OCI-LY1 (cell line): ENCODE measurements at regions not wholly inside any gene's neighbourhood (a gene's known extent, or its start where the extent isn't known, plus 50 kb on each side); places are given as distances from the start of the nearest gene placed in this dataset.

Experiments used
- H2AFZ ChIP-seq: fragments of 200-600 bp; sonication (generic), shearing (Covaris generic); 2 replicates; pipeline ENCODE4 v1.6.0; 2014; ENCODE audit warnings: antibody characterized with exemption, mild to moderate bottlenecking, low read length
- H3F3A ChIP-seq: fragments of 200-600 bp; sonication (generic), shearing (Covaris generic); 2 replicates; pipeline ENCODE4 v1.6.0; 2014; ENCODE audit warnings: mild to moderate bottlenecking, antibody characterized with exemption, low read length, moderate library complexity; ENCODE audit not compliant: insufficient read depth
- H3K27ac ChIP-seq: fragments of 200-600 bp; sonication (generic); 2 replicates; pipeline ENCODE4 v1.5.1; 2014; ENCODE audit warnings: low read length, mixed run types, mild to moderate bottlenecking, low read depth; ENCODE audit not compliant: poor library complexity, severe bottlenecking
- H3K27me3 ChIP-seq: fragments of 200-600 bp; sonication (generic); 2 replicates; pipeline ENCODE4 v1.6.0; 2014; ENCODE audit warnings: antibody characterized with exemption, mild to moderate bottlenecking, low read length, moderate library complexity; ENCODE audit not compliant: insufficient read depth
- H3K36me3 ChIP-seq: fragments of 200-600 bp; sonication (generic); 2 replicates; pipeline ENCODE4 v1.6.1; 2014; ENCODE audit warnings: mild to moderate bottlenecking, antibody characterized with exemption, low read length, moderate library complexity, mixed read lengths; ENCODE audit not compliant: insufficient read depth
- H3K4me1 ChIP-seq: fragments of 200-600 bp; sonication (generic); 2 replicates; pipeline ENCODE4 v1.5.1; 2014; ENCODE audit warnings: mild to moderate bottlenecking, low read length, moderate library complexity; ENCODE audit not compliant: insufficient read depth, severe bottlenecking
- H3K4me2 ChIP-seq: fragments of 200-600 bp; sonication (generic), shearing (Covaris generic); 2 replicates; pipeline ENCODE4 v1.6.1; 2014; ENCODE audit warnings: low read length
- H3K4me3 ChIP-seq: fragments of 200-600 bp; sonication (generic); 2 replicates; pipeline ENCODE4 v1.5.1; 2014; ENCODE audit warnings: low read length, low read depth, mild to moderate bottlenecking, mixed read lengths; ENCODE audit not compliant: poor library complexity, severe bottlenecking
- H3K79me2 ChIP-seq: fragments of 200-600 bp; shearing (Covaris generic); 2 replicates; pipeline ENCODE4 v1.6.1; 2016; ENCODE audit warnings: mixed run types, low read length, mixed read lengths; ENCODE audit not compliant: insufficient read depth
- H3K9ac ChIP-seq: fragments of 200-600 bp; sonication (generic), shearing (Covaris generic); 2 replicates; pipeline ENCODE4 v1.6.1; 2014; ENCODE audit warnings: mild to moderate bottlenecking, low read length, mixed read lengths
- H3K9me2 ChIP-seq: fragments of 200-600 bp; sonication (generic), shearing (Covaris generic); 2 replicates; pipeline ENCODE4 v1.6.1; 2014; ENCODE audit warnings: low read depth, mild to moderate bottlenecking, low read length, mixed read lengths
- H3K9me3 ChIP-seq: fragments of 200-600 bp; shearing (Covaris generic); 2 replicates; pipeline ENCODE4 v1.6.1; 2014; ENCODE audit warnings: low read length, mixed read lengths
- H4K20me1 ChIP-seq: fragments of 200-600 bp; sonication (generic), shearing (Covaris generic); 2 replicates; pipeline ENCODE4 v1.6.0; 2016; ENCODE audit warnings: mild to moderate bottlenecking, low read length; ENCODE audit not compliant: insufficient read depth
- EZH2 ChIP-seq: fragments of 200-600 bp; sonication (generic), shearing (Covaris generic); IDR thresholded peaks from 2 replicates; pipeline ENCODE4 v1.8.0; 2017; ENCODE audit warnings: borderline replicate concordance, mixed run types, mild to moderate bottlenecking, antibody characterized with exemption, low read length, moderate library complexity, mixed read lengths
- TF ChIP-seq, protein P1 (sequence below): fragments of 200-600 bp; sonication (generic), shearing (Covaris generic); IDR thresholded peaks from 2 replicates; pipeline ENCODE4 v1.5.1; 2017; ENCODE audit warnings: mild to moderate bottlenecking, antibody characterized with exemption, low read length, moderate library complexity, mixed read lengths

DNA sequence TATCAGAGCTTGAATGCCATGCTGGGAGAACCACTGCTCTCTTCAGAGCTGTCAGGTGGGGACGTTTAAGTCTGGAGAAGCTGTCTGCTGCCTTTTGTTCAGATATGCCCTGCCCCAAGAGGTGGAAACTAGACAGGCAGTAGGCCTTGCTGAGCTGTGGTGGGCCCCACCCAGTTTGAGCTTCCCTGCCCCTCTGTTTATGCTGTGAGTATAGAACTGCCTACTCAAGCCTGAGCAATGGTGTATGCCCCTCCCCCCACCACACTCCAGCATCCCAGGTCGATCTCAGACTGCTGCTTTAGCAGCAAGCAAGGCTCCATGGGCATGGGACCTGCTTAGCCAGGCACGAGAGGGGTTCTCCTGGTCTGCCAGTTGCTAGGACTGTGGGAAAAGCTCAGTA lies 362.3 kb downstream of the FAM170A start:
- Histone ChIP-seq H3K9ac (no peak overlapping the region), H3K79me2 (no peaks in the 10 kb centered on the region), H4K20me1 (no peaks in the 10 kb centered on the region), H3K4me3 (no peak overlapping the region), H3K4me1 (no peaks in the 10 kb centered on the region), H3K9me2 (no peaks in the 10 kb centered on the region), H3K36me3 (no peaks in the 10 kb centered on the region), H3K27me3 (no peaks in the 10 kb centered on the region), H3K4me2 (no peak overlapping the region), H3K27ac (no peak overlapping the region), H3K9me3 (no peaks in the 10 kb centered on the region), H2AFZ (no peak overlapping the region), H3F3A (no peaks in the 10 kb centered on the region)
- TF ChIP-seq, protein P1, sequence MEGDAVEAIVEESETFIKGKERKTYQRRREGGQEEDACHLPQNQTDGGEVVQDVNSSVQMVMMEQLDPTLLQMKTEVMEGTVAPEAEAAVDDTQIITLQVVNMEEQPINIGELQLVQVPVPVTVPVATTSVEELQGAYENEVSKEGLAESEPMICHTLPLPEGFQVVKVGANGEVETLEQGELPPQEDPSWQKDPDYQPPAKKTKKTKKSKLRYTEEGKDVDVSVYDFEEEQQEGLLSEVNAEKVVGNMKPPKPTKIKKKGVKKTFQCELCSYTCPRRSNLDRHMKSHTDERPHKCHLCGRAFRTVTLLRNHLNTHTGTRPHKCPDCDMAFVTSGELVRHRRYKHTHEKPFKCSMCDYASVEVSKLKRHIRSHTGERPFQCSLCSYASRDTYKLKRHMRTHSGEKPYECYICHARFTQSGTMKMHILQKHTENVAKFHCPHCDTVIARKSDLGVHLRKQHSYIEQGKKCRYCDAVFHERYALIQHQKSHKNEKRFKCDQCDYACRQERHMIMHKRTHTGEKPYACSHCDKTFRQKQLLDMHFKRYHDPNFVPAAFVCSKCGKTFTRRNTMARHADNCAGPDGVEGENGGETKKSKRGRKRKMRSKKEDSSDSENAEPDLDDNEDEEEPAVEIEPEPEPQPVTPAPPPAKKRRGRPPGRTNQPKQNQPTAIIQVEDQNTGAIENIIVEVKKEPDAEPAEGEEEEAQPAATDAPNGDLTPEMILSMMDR, result no peak
- no peak for TF ChIP-seq EZH2

DNA sequence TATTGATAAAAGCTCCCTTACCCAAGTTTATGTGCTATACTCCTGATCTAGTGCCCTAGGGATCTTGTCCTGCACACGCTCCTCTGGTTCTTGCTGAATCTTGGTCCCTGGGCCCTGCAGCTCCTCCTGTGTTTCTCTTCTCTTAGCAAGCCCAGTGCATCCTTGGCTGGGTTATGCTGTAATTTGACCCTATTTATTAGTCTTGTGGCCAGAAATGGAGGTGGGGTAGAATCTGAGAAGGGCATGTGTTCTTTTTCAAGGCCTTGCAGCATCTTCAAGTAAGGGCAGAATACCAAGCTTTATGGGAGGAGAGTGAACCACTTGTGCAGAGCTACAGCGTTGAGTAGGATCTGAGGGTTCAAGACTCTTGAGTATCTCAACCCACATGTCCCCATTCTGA lies 366.8 kb downstream of the FAM170A start:
- Histone ChIP-seq H3K36me3 (no peaks in the 10 kb centered on the region), H3K9me2 (no peaks in the 10 kb centered on the region), H3K4me3 (no peak overlapping the region), H3F3A (no peaks in the 10 kb centered on the region), H3K4me1 (no peaks in the 10 kb centered on the region), H3K9me3 (no peaks in the 10 kb centered on the region), H3K4me2 (no peak overlapping the region), H3K27me3 (no peaks in the 10 kb centered on the region), H3K79me2 (no peaks in the 10 kb centered on the region), H2AFZ (no peak overlapping the region), H3K9ac (no peak overlapping the region), H3K27ac (no peak overlapping the region), H4K20me1 (no peaks in the 10 kb centered on the region)
- no peak for TF ChIP-seq EZH2
- TF ChIP-seq, protein P1, result no peak

DNA sequence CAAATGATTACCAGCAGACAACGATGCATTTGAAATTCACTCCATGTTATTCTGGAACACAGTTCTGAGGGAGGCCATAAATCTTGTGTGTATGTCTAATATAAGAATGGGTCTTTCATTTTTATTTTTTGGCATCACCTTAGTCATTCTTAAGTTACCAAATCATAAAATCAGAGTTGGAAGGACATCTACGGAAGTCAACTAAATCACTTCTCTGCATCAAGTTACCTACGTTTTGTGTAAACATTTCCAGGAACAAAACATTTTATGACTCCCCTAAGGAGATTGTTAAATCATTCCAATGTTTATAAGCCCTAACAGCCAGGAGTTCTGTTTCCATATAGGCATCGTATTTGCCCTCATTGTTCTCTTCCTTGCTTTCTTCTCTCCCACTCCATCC lies 378.2 kb downstream of the FAM170A start:
- no peaks in the 10 kb centered on the region for H3K36me3 ChIP-seq
- H3K4me2 ChIP-seq, result no peak overlapping the region
- TF ChIP-seq EZH2, result no peak
- TF ChIP-seq, protein P1, result no peak
- H3K9ac ChIP-seq, result no peak overlapping the region
- H3K27ac ChIP-seq, result no peak overlapping the region
- H3F3A ChIP-seq, result no peaks in the 10 kb centered on the region
- H2AFZ ChIP-seq, result no peak overlapping the region
- H3K27me3 ChIP-seq, result no peaks in the 10 kb centered on the region
- no peaks in the 10 kb centered on the region for H3K9me2 ChIP-seq
- H4K20me1 ChIP-seq, result no peaks in the 10 kb centered on the region
- H3K4me3 ChIP-seq, result no peak overlapping the region
- no peaks in the 10 kb centered on the region for H3K4me1 ChIP-seq
- H3K79me2 ChIP-seq, result no peaks in the 10 kb centered on the region
- H3K9me3 ChIP-seq, result no peaks in the 10 kb centered on the region
